Amygdala (tissue), 56 donors: ENCODE measurements at regions not wholly inside any gene's neighbourhood (a gene's known extent, or its start where the extent isn't known, plus 50 kb on each side); places are given as distances from the start of the nearest gene placed in this dataset.
"Not testable (repeated sequence)": the region's sequence is repeated elsewhere in the genome, so short reads cannot be mapped to it uniquely, and the experiment has no call there.

Experiments
- DNase-seq, 56 donors: peaks; one replicate each; lab custom pipeline; 2025; lab: John Stamatoyannopoulos, UW

- DNase-seq = no peak
These were observed 79.7 kb upstream of the CCND2 start for GRCh38 chr12:4193821-4194220.

- no peak for DNase-seq
These were observed 81.9 kb upstream of the CCND2 start for GRCh38 chr12:4191642-4192041.

- DNase-seq = no peak
These were observed 82.4 kb upstream of the CCND2 start for GRCh38 chr12:4191149-4191548.

- no peak for DNase-seq
These were observed 83.0 kb upstream of the CCND2 start for GRCh38 chr12:4190366-4191063.

- no peak for DNase-seq
These were observed 83.8 kb upstream of the CCND2 start for GRCh38 chr12:4189721-4190120.

GRCh38 chr12:4187916-4188315, 85.6 kb upstream of the CCND2 start:
- DNase-seq = no peak

GRCh38 chr12:4187315-4187714, 86.2 kb upstream of the CCND2 start:
- DNase-seq = not testable (repeated sequence)

GRCh38 chr12:4178424-4179170, 95.0 kb upstream of the CCND2 start:
- DNase-seq = no peak

GRCh38 chr12:4177262-4177661, 96.3 kb upstream of the CCND2 start:
- DNase-seq = no peak

GRCh38 chr12:4176168-4176567, 97.4 kb upstream of the CCND2 start:
- no peak for DNase-seq

- peak in 11 of 56 donors; percentile 1 to 49 (median 8) for DNase-seq
These were observed 99.1 kb upstream of the CCND2 start for GRCh38 chr12:4174417-4174816.

GRCh38 chr12:4172999-4173398, 100.6 kb upstream of the CCND2 start:
- DNase-seq = no peak

GRCh38 chr12:4171742-4172141, 101.8 kb upstream of the CCND2 start:
- no peak for DNase-seq

- no peak for DNase-seq
These were observed 103.6 kb upstream of the CCND2 start for GRCh38 chr12:4169959-4170358.

- DNase-seq = no peak
These were observed 104.0 kb upstream of the CCND2 start for GRCh38 chr12:4169531-4169930.

- DNase-seq = no peak
These were observed 105.5 kb upstream of the CCND2 start for GRCh38 chr12:4168036-4168435.

- peak in 15 of 56 donors; percentile 6 to 40 (median 19) for DNase-seq
These were observed 108.7 kb upstream of the CCND2 start for GRCh38 chr12:4164559-4165558.

GRCh38 chr12:4164188-4164558, 109.4 kb upstream of the CCND2 start:
- no peak for DNase-seq

- DNase-seq = no peak
These were observed 111.8 kb upstream of the CCND2 start for GRCh38 chr12:4161718-4162117.

- DNase-seq = no peak
These were observed 113.1 kb upstream of the CCND2 start for GRCh38 chr12:4160314-4161040.
